22Rv1 (cell line): ENCODE measurements at regions not wholly inside any gene's neighbourhood (a gene's known extent, or its start where the extent isn't known, plus 50 kb on each side); places are given as distances from the start of the nearest gene placed in this dataset.
"Not testable (repeated sequence)": the region's sequence is repeated elsewhere in the genome, so short reads cannot be mapped to it uniquely, and the experiment has no call there.

Experiments used
- H3K27ac ChIP-seq: fragments of 450-650 bp; 2 replicates; pipeline ENCODE4 v1.5.1; 2017
- ZFX ChIP-seq: fragments of 450-650 bp; IDR thresholded peaks from 2 replicates; pipeline ENCODE4 v1.6.1; 2017; ENCODE audit warnings: antibody characterized with exemption, borderline replicate concordance
- TF ChIP-seq, protein P1 (sequence below): fragments of 450-650 bp; IDR thresholded peaks from 2 replicates; pipeline ENCODE4 v1.5.1; 2017; ENCODE audit warnings: mild to moderate bottlenecking

DNA sequence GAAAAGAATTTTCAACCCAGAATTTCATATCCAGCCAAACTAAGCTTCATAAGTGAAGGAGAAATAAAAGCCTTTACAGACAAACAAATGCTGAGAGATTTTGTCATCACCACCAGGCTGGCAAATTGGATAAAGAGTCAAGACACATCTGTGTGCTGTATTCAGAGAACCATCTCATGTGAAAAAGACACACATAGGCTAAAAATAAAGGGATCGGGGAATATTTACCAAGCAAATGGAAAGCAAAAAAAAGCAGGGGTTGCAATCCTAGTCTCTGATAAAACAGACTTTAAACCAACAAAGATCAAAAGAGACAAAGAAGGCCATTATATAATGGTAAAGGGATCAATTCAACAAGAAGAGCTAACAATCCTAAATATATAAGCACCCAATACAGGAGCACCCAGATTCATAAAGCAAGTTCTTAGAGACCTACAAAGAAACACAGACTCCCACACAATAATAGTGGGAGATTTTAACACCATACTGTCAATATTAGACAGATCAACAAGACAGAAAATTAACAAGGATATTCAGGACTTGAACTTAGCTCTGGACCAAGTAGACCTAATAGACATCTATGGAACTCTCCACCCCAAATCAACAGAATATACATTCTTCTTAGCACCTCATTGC is 55.9 kb upstream of the ACSM6 start:
- H3K27ac ChIP-seq = not testable (repeated sequence)

GRCh38 chr10:95134490-95134889 is 59.5 kb upstream of the ACSM6 start:
- no peak for TF ChIP-seq ZFX
- TF ChIP-seq, protein P1, sequence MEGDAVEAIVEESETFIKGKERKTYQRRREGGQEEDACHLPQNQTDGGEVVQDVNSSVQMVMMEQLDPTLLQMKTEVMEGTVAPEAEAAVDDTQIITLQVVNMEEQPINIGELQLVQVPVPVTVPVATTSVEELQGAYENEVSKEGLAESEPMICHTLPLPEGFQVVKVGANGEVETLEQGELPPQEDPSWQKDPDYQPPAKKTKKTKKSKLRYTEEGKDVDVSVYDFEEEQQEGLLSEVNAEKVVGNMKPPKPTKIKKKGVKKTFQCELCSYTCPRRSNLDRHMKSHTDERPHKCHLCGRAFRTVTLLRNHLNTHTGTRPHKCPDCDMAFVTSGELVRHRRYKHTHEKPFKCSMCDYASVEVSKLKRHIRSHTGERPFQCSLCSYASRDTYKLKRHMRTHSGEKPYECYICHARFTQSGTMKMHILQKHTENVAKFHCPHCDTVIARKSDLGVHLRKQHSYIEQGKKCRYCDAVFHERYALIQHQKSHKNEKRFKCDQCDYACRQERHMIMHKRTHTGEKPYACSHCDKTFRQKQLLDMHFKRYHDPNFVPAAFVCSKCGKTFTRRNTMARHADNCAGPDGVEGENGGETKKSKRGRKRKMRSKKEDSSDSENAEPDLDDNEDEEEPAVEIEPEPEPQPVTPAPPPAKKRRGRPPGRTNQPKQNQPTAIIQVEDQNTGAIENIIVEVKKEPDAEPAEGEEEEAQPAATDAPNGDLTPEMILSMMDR = no peak
- H3K27ac ChIP-seq = no peak overlapping the region

DNA sequence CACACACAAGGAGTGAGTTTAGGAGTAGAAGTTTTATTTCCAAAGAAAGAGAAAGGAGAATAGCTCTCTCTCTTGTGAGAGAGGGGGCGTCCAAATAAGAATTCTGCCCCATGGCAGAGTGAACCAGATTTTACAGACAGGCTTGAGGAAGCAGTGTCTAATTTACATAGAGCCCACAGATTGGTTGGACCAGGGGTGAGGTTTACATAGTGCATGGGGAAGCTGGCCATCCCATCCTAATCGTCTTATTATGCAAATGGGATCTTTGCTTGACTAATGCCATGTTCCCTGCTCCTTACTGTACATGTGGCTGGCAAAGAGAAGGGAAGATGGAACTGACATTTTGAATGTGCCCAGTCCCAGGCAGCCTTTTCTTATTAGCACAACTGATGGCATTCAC is 60.0 kb upstream of the ACSM6 start:
- peak overlapping the region; percentile 20; the same call in 1 of the 2 replicates for H3K27ac ChIP-seq
- TF ChIP-seq, protein P1 = no peak
- TF ChIP-seq ZFX = no peak

DNA sequence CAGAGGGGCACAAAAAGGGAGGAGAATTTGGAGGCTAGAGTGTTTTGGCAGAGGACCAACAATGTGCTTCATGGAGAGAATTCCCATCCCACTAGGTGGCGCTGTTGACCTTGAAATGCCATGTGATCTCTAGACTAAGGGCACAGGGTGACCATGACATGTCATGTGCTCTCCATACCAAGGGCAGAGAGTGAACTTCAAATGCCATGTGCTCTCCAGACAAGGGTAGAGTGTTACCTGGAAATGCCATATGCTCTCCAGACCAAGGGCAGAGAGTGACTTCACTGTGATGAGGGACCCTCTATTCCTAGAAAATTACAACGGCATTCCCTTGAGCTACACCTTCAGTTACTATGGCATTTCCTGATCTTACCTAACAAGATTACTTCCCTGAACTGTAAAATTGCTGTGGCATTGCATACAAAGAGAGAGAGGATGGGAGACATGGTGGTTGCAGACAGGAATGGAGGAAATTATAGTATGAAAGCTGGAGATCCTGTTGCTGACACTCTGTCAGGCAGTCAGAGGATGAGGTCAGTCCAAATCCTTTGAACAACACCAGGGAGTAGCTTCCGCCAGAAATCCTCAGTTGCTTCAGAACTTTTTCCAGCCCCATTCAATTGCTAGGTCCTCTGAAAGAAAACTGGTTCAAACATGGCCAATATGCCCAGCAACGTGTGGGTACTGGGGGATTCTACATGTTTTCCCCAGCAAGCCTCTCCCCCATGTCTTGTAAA is 60.9 kb upstream of the ACSM6 start:
- TF ChIP-seq, protein P1 = peak; percentile 74
- TF ChIP-seq ZFX = no peak
- peak overlapping the region; percentile 20 for H3K27ac ChIP-seq

DNA sequence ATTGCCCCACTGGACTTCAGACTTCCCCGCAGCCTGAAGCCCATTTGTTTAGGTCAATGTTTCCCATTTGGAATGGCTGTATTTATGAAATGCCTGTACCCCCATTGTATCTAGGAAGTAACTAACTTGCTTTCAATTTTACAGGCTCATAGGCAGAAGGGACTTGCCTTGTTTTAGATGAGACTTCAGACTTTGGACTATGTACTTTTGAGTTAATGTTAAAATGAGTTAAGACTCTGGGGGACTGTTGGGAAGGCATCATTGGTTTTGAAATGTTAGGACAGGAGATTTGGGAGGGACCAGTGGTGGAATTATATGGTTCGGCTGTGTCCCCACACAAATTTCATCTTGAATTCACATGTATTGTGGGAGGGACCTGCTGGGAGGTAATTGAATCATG is 61.1 kb upstream of the CYP2C8 start:
- not testable (repeated sequence) for H3K27ac ChIP-seq

GRCh38 chr10:95125582-95125981 is 56.3 kb upstream of the CYP2C8 start:
- no peak for TF ChIP-seq ZFX
- TF ChIP-seq, protein P1 = no peak
- H3K27ac ChIP-seq = no peak overlapping the region

- no peak overlapping the region for H3K27ac ChIP-seq
- TF ChIP-seq, protein P1 = no peak
- TF ChIP-seq ZFX = no peak
Measured at GRCh38 chr10:95122736-95123135, 53.4 kb upstream of the CYP2C8 start.

DNA sequence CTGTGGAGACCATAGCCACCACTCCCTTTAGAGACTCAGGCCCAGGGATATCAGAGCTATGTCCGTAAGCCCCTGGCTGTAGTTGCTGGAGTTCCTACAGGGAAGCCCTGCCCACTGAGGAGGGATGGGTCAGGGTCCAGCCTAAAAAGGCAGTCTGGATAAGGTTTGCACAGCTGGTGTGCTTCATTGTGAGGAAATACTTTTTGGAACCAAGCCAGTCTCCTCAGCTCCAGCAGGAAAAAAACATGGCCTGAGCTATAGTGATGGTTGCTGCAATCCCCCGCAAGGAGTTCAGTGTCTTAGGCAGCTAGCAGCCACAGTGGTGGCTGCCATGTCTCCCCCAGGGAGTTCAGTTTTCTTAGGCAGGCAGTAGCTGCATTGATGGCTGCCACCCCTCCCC is 52.6 kb upstream of the CYP2C8 start:
- TF ChIP-seq, protein P1 = no peak
- no peak for TF ChIP-seq ZFX
- H3K27ac ChIP-seq = no peak overlapping the region
